Stimulated activated naive CD4-positive, alpha-beta T cell treated with Interleukin-2 at 50 U/mL for 16 hours (primary cell): ENCODE measurements at regions not wholly inside any gene's neighbourhood (a gene's known extent, or its start where the extent isn't known, plus 50 kb on each side); places are given as distances from the start of the nearest gene placed in this dataset.
A peak's percentile ranks its signal among the peaks of the same experiment; 100 is the strongest.
"Not testable (repeated sequence)": the region's sequence is repeated elsewhere in the genome, so short reads cannot be mapped to it uniquely, and the experiment has no call there.

Experiments used
- DNase-seq: peaks from one replicate; lab custom pipeline; 2025; lab: John Stamatoyannopoulos, UW

DNA sequence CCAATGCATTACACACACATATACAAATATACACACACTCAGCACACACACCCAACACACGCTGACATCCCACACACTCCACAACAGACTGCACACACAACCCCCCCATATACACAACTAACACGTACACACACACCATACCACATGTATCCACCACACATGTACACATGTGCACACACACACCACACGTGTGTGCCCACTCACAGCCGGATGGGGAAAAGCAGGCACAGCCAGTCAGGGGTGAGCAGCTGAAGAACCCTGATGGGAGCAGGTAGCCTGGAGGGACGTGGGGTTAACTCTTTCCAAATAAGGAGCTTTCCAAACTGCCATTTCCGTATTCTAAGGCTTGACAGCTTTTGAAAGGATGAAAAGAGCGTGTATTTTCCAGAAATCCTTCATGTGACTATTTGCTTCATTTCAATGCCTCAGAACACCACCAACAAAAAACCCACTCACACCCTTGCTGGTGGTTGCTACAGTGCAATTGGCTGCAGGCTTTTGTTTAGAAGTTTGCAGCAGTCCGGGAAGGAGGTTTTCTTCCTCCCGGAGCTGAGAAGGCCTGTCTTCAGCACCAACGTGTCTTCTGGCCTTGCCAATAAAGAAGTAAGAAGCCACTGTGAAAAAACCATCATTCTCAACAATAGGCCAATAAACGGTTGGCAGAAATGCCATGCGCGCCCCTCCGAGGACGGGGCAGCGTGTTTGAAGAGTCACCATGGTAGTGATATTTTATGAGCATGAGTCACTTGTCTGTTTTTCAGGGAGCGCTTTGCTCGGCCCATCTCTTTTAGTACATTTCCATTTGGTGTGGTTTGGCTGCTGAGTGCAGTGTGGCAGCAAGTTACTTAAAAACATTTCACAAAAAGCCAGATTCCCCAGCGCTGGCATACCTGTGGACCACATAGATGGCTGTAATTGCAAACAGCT is 131.3 kb upstream of the GMDS start:
- no peak for DNase-seq

DNA sequence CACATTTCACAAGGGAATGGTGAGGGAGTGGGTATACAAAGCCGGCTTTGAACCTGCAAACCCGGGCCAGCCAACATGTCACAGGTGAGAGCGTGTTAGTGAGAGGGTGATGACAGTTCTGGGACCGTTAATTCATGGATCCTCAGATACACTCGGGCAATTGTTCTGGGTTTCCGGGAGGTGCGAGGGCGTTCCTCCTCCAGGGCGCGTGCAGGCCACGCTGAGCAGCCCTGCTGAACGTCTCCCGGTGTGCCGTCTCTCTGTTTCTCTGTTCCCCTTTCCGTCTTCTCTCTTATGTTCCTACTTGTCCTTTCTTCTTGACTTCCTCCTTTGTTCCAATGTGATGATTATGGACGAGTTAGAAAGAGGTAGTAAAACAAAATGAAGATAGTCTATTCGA is 130.0 kb upstream of the GMDS start:
- DNase-seq = no peak

- no peak for DNase-seq
These were observed 124.2 kb upstream of the GMDS start for GRCh38 chr6:2369606-2370005.

DNA sequence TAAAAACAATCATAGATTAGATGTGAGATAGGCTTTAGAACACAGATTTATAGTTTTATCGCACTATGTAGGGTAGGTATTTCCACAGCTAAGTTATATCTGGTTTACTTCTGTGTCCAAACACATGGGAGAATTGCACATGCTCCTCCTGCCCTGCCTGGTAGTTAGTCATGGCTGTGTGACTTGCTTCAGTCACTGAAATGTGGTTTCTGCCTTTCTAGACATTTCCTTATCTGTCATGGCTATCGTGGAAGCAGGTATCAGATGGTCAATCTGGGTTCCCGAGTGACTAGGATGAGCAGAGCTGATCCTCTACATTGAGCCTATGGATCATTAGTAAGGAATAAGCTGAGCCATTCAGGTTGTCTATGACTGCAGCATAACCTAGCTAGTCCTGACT is 117.8 kb upstream of the GMDS start:
- no peak for DNase-seq

GRCh38 chr6:2361195-2361594 is 115.8 kb upstream of the GMDS start:
- DNase-seq = no peak

DNA sequence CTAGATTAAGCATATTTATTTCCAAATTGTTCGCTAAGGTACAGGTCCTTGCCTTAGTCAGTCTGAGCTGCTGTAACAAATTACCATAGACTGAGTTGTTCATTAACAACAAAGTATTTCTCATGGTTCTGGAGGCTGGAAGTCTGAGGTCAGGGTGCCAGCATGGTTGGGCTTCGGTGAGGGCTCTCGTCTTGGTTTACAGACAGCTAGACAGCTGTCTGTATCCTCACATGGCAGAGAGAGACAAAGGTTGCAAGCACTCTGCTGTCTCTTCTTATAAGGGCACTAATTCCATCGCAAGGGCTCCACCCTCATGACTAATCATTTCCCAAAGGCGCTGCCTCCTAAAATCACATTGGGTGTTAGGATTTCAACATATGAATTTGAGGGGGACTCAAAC is 115.3 kb upstream of the GMDS start:
- no peak for DNase-seq

DNA sequence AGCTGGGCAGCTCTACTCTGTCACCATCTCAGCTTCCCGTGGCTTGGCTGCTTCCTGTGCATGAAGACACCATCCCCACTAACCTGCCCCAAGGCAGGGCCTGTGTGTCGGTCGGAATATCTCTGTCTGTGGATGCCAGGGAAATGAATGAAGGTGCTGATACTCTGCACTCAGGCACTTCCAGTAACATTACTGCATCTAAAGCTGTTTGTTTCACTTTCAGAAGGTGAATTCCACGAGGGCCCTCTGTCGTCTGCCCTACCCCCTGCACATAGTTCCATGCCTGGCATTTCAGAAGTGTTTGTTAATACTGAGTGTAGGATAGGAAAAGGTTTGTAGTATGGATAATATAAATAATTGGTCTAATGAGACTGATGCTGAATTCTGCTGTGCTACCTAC is 114.7 kb upstream of the GMDS start:
- no peak for DNase-seq

- no peak for DNase-seq
These were observed 109.7 kb upstream of the GMDS start for GRCh38 chr6:2355150-2355549.

DNA sequence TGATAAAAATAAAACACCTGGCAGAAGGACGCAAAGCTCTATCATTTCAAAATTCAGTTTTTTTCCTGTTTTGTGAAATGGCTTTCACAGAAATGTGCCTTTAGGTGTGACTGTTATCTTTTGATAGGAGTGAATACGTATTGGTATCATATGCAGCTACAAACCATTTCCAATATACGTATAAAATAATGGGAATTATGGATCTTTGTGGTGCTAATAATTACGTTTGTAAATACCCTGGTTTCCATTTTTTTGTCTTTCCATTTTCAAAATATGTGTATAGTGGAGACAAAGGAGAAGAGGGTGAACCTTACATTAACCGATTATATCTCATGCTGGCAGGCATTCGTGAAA is 108.7 kb upstream of the GMDS start:
- DNase-seq = no peak

- peak; percentile 10 for DNase-seq
These were observed 108.2 kb upstream of the GMDS start for GRCh38 chr6:2353412-2354137.

DNA sequence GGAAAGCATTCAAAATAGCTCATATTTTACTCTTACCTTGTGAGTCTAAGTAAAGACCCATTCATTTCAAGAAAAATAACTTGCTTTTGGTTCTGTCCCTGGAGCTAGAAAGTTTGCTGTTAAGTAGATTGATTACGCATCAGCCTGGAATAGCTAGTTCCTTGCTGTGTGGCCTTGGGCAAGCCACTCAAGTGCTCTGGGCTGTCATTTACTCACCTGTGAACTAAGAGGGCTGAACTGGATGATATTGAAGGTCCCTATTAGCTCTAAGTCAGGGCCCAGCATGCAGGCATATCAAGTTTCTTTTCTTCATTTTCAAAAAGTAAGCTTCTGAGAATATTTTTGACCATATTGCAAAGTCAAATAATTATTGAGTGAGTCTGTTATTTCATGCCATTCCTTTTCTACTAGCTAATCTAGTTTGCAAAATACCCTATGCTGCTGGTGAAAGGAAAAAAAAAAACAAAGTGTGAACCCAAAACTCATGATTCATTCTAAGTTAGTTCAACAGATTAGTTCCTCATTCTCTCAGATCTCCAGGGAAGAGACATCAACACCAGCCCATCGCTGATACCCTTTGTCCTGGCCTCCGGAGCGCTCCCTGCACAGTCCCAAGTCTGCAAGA is 106.5 kb upstream of the GMDS start:
- DNase-seq = no peak

DNA sequence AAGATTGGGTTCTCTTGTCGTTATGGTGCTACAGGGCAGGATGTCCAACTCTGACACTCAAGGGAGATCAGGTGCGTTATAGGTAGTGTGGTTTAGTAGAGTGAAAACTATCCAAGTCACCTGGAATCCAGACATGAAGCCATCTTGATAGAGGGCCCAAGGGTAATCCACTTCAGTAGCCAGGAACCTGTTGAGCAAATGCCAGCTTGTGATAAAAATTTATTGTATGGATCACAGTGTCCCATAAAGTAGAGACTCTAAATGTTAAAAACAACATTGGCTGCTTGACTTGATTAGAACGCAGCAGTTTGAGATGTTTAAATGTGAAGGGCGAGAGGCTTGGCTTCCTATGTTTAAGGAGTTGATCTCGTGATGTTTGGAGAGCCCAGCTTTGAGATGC is 105.7 kb upstream of the GMDS start:
- DNase-seq = no peak

DNA sequence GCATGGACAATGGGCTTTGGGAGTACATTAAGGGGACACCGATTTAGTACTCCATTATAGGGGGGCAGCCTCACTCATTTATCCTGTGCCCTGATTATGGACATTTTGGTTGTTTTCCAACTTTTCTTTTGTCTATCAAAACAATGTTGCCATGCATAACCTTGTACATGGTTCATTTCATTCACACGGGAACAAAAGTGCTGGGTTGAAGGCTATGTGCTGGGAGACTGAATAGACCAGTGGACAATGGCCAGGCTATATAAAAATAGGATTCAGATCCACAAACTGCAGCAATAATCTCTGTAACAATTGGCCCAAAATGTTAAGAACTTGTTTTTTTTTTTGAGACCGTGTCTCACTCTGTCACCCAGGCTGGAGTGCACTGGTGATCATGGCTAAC is 100.7 kb upstream of the GMDS start:
- no peak for DNase-seq

GRCh38 chr6:2344319-2344905 is 99.0 kb upstream of the GMDS start:
- no peak for DNase-seq

DNA sequence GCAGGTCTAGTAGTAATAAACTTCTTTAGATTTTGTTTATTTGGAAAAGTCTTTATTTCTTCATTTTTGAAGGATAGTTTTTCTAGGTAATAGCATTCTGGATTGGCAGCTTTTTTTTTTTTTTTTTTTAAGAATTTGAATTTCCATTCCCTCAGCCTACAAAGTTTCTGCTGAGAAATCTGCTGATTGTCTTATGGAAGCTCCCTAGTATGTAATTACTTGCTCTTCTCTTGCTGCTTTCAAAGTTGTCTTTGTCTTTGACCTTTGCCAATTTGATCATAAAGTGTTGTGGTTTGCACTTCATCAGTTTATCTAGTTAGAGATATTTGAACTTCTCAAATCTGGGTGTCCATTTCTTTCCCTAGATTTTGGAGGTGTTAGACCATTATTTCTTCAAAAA is 82.2 kb upstream of the GMDS start:
- DNase-seq = no peak

GRCh38 chr6:2324166-2324953 is 79.0 kb upstream of the GMDS start:
- DNase-seq = no peak

DNA sequence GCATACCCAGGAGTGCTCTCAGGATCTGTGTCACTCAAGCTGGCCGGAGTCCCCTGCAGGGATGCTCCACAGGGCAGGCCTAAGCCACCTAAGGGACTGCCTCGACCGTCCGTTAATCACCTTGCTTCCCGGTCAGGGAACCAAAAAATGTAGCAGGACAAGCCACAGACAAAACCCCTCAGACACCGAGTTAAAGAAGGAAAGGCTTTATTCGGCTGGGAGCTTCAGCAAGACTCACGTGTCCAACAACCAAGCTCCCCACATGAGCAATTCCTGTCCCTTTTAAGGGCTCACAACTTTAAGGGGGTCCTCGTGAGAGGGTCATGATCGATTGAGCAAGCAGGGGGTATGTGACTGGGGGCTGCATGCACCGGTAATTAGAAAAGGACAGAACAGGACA is 72.1 kb upstream of the GMDS start:
- not testable (repeated sequence) for DNase-seq

DNA sequence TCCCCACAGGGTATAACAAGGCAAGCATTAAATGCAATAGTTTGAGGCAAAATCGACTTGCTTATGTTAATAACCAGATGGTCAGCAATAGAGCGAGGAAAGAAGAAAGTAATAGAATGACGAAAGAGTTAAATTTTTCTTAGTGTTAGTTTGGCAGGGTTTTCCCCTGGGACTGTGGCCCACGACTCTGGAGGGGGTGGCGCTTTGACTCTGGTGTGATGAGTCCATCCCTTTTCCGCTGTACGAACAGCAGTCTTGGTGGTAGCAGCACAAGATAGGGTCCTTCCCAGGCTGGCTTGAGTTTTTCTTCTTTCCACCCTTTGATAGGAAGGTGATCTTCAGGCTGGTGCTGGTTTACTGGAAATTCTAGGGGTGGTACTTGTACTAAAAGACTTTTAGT is 69.2 kb upstream of the GMDS start:
- no peak for DNase-seq

DNA sequence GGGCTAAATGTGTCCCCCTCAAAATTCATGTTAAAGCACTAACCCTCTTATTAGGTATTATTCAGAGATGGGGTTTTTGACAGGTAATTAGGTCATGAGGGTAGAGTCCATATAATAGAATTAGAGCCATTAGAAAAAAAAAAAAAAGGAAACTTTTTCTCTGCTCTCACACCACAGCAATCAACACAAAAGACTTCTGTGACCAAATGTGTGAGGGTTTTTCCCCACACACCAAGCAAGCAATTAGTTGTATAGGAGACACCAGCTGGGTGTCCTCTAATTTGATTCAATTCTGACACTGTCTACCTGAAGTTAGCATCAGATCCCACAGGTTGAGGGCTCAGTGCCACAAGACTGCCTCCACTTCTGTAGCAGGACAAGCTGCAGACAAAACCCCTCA is 64.6 kb upstream of the GMDS start:
- no peak for DNase-seq

GRCh38 chr6:2309122-2309521 is 63.7 kb upstream of the GMDS start:
- no peak for DNase-seq

GRCh38 chr6:2307799-2308198 is 62.4 kb upstream of the GMDS start:
- no peak for DNase-seq

DNA sequence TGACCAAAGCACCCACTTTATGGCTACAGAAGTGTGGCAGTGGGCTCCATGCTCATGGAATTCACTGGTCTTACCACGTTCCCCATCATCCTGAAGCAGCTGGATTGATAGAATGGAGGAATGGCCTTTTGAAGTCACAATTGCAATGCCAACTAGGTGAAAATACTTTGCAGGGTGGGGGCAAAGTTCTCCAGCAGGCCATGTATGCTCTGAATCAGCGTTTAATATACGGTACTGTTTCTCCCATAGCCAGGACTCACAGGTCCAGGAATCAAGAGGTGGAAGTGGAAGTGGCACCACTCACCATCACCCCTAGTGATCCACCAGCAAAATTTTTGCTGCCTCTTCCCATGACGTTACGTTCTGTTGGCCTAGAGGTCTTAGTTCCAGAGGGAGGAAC is 60.5 kb upstream of the GMDS start:
- no peak for DNase-seq
